NCI-H1694 treated with DMSO at 0.1 percent for 48 hours (cell line): ENCODE measurements at regions not wholly inside any gene's neighbourhood (a gene's known extent, or its start where the extent isn't known, plus 50 kb on each side); places are given as distances from the start of the nearest gene placed in this dataset.

Source experiments
- DNase-seq: peaks from one replicate; lab custom pipeline; 2025; lab: John Stamatoyannopoulos, UW

- no peak for DNase-seq
Observed at GRCh38 chr13:105135852-105136615, 1399.4 kb downstream of the EFNB2 start.

DNA sequence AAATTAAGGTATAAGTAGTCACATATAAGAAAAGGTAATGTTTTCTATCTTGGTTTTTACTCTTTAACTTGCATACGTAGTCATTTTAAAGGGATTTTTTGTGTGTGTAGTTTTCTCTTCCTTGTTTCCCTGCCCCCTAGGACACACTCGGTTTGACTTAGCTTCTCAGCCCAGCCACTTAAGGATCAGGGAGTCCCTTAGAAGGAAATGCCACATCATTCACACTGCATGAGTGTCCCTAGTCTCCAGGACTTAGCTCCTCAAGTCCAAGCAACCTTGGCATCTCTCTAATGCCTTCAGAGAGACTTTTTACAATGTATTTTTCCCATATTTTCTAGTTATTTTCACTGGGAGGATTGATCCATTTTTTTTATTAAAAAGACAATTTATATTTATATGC, 1407.7 kb downstream of the EFNB2 start:
- DNase-seq = no peak

GRCh38 chr13:105121221-105121620, 1414.2 kb downstream of the EFNB2 start:
- no peak for DNase-seq

DNA sequence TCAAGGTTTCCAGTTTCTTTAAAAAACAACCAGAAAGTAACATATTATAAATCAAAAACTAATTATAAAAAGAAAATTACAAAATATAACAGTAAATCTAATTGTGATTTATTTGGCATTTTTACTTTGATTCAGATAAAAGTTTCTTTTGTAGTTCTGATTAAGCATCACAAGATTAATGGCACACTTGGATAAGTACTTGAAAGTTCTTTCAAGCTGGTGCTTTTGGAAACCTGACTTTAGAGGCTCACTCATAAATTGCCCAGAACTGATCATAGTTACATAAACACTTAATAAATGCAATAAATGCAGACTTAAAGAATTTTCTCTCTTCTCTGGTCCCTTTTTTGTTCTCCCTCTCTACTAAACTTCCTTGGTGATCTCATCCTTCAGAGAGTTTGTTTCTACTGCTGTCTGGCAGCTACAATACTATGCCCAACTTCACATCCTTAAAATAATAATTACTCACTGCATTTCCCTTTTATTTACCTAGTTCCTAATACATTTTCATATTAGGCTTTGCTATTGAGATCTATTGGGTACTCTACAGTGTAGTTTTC, 1417.0 kb downstream of the EFNB2 start:
- no peak for DNase-seq

- DNase-seq = no peak
Observed at GRCh38 chr13:105116966-105117365, 1418.5 kb downstream of the EFNB2 start.

- DNase-seq = no peak
Observed at GRCh38 chr13:105112561-105112960, 1422.9 kb downstream of the EFNB2 start.

GRCh38 chr13:105107781-105108180, 1427.7 kb downstream of the EFNB2 start:
- no peak for DNase-seq

DNA sequence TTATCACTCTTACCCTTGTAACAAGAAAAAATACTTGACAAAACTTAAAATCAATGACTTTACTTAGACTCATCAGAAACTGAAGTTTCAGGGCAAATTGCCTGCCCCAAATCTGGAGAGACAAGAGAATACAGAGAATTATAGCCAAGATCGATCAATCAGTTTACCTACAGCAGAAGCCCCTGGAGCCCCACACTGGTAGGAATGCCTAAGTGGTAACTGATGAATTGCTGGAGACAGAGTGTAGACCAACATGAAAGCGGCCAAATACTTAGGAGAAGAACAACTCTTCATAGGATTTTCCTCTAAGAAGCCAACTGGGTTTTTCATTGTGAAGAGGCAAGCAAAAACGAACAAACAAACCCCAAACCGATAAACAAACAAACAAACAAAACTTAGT, 1430.0 kb downstream of the EFNB2 start:
- DNase-seq = no peak

GRCh38 chr13:105097521-105097920, 1437.9 kb downstream of the EFNB2 start:
- no peak for DNase-seq

DNA sequence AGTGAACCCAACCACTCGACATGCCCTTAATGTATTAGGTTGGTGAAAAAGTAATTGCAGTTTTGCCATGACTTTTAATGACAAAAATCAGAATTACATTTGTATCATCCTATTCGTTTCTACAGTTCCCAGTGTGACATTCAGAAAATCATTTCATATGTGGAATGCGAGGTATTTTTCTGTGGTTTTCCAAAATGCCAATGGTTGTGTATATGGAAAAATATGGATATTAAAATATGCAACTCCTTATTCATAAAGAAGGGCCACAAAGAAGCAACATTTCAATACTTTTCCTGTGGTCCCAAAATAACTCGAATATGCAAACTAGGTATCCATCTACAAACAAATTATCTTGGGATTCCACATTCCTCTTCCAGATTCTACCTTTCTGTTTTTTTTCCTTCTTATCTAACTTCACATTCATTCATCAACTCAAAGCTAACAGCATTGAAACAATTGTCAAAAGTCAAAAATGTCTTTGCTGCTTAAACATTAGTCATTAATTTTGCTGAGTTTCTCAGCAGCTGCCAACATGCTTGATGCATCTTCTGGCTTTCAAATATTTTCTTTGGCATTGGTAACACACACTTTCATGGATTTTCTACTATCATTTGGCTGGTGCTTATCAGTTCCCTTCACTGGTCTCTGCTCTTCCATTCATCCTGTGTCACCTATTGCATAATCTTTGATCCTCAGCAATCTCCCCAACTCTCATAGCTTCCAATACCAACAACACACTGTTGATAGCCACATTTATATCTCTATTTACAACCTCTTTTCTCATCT, 1445.4 kb downstream of the EFNB2 start:
- no peak for DNase-seq

GRCh38 chr13:105087945-105088344, 1447.5 kb downstream of the EFNB2 start:
- DNase-seq = no peak

GRCh38 chr13:105084931-105085330, 1450.5 kb downstream of the EFNB2 start:
- no peak for DNase-seq

GRCh38 chr13:105083992-105084391, 1451.5 kb downstream of the EFNB2 start:
- peak; percentile 38 for DNase-seq

- no peak for DNase-seq
Observed at GRCh38 chr13:105074755-105075154, 1460.7 kb downstream of the EFNB2 start.

DNA sequence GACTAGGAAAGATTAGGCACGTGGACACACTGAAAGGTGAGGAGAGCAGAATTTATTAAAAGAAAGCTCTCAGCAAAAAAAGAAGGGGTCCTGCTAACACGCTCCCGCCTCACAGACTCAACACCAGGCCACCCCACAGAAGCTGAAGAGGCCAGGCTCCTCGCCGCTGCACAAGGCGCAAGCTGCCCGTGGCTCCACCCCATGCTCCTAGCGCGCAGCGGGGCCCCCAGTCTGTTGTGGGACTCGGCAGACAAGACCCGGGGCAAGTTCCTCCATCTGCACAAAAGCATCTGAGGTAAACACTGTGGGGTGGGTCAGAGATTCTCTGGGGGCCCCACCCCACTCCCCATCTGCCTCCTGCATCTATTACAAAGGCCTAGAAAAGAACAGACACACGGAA, 1462.4 kb downstream of the EFNB2 start:
- DNase-seq = no peak

DNA sequence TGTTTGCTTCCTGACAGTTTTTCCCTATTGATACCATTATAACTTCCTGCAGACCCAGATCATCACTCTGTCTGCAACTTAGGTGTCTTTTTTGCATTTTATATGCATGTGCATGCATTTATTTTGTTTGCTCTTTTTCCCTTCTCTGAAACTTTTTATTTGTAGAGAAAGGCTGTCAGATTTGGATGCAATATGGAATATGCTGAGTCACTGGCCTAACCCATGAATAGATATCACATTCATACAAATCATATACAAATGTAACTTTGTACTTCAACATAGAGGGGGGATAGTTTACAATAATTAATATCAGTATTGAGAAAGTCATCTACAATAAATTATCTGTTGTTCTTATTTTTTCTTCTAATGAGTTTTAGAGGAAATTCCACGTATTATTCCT, 1465.0 kb downstream of the EFNB2 start:
- DNase-seq = no peak

GRCh38 chr13:105069106-105069505, 1466.4 kb downstream of the EFNB2 start:
- no peak for DNase-seq

- DNase-seq = no peak
Observed at GRCh38 chr13:105063676-105064075, 1471.8 kb downstream of the EFNB2 start.

DNA sequence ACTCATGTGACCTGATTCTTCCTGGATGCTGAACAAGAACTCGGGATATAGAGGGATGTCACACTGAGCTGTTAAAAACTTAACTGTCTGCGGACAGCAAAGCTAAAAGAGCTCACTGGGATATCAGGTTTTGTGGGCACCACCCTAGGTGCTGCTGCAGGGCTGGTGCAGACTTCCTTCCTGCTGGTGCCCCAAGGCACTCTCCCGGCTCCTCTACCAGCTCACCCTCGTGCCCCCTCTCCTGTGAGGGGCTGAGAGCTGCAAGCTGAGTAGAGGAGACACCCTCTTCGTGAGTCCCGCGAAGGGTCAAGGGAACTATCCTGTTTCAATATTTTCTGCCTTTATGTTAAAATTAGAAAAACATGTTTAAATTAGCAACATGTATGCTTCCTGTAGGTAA, 1475.7 kb downstream of the EFNB2 start:
- DNase-seq = no peak

GRCh38 chr13:105058517-105058916, 1476.9 kb downstream of the EFNB2 start:
- no peak for DNase-seq

DNA sequence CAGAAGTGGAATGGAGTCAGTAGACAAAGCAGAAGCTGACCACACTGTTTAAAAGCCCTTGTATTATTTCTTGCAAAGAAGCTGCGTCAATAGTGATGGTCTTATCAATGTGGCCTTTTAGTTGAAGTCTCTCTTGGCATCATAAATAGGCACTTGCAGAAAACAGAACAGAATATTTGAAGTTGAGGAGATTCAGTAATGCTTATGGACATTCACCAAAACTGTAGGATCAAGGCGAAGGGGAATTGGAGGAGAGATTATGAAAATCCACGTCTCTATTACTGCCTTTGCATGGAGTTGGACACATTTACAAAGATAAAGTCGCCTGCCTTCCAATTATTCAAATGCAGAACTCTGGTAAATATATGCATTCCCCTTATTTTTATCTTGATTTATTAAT, 1482.8 kb downstream of the EFNB2 start:
- DNase-seq = no peak

DNA sequence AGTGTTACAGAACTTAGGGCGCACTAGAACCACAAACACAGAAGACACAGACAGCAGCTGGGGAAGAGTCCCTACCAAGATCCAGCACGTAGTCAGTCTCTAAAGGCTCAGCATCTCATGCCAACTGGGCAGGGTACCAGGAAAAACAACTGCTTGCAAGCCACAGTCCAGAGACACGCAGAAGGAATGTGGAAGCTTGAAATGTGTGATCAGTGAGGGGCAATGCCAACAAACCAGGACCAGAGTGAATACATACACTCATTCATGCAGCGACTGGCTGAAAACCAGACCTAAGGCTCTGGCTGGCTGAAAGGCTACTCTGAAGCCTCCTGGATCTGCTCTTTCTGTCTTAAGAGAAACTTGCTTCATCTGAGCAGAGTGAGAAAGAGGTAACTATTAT, 1484.8 kb downstream of the EFNB2 start:
- no peak for DNase-seq

DNA sequence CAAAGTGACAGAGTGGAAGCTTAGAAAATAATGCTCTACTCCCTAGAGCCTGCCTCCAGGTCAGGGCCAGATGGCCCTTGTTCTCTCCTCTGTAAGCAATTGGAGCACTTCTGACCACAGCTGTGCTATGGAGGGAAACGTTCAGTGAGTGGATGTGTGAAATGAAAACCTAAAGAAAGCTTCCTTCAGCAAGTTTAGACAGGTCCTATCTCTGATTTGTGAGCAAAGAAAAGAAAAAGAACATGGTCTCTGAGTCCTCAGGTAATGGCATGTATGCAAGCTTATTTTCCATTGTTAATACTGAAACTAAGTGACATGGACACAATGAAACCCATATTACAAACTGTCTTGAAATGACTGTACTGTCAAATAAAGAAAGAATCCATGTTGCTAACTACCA, 1486.8 kb downstream of the EFNB2 start:
- DNase-seq = no peak
